ENCODE measurements at regions not wholly inside any gene's neighbourhood (a gene's known extent, or its start where the extent isn't known, plus 50 kb on each side); places are given as distances from the start of the nearest gene placed in this dataset.

DNA sequence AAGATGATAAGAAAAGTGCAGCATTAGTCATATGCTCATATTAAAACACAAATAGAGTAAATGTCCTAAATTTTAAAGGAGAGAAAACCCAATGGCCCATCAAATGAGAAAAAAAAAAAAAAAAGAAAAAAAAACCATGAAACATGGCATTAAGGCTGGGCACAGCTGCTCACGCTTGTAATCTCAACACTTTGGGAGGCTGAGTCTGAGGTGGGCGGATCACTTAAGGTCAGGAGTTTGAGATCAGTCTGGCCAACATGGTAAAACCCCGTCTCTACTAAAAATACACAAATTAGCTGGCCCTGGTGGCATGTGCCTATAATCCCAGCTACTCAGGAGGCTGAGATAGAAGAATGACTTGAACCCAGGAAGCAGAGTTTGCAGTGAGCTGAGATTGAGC lies 515.5 kb upstream of the ANO3 start:
- TF ChIP-seq CTCF (IDR thresholded peaks at IDR 0.05) = no peak
- TF ChIP-seq, protein P1, sequence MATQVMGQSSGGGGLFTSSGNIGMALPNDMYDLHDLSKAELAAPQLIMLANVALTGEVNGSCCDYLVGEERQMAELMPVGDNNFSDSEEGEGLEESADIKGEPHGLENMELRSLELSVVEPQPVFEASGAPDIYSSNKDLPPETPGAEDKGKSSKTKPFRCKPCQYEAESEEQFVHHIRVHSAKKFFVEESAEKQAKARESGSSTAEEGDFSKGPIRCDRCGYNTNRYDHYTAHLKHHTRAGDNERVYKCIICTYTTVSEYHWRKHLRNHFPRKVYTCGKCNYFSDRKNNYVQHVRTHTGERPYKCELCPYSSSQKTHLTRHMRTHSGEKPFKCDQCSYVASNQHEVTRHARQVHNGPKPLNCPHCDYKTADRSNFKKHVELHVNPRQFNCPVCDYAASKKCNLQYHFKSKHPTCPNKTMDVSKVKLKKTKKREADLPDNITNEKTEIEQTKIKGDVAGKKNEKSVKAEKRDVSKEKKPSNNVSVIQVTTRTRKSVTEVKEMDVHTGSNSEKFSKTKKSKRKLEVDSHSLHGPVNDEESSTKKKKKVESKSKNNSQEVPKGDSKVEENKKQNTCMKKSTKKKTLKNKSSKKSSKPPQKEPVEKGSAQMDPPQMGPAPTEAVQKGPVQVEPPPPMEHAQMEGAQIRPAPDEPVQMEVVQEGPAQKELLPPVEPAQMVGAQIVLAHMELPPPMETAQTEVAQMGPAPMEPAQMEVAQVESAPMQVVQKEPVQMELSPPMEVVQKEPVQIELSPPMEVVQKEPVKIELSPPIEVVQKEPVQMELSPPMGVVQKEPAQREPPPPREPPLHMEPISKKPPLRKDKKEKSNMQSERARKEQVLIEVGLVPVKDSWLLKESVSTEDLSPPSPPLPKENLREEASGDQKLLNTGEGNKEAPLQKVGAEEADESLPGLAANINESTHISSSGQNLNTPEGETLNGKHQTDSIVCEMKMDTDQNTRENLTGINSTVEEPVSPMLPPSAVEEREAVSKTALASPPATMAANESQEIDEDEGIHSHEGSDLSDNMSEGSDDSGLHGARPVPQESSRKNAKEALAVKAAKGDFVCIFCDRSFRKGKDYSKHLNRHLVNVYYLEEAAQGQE (IDR thresholded peaks at IDR 0.05; ENCODE audit: insufficient read depth in 1 of 2, low read depth in 2 of 2, low read length in 1 of 2) = no peak
